ENCODE measurements at regions not wholly inside any gene's neighbourhood (a gene's known extent, or its start where the extent isn't known, plus 50 kb on each side); places are given as distances from the start of the nearest gene placed in this dataset.

DNA sequence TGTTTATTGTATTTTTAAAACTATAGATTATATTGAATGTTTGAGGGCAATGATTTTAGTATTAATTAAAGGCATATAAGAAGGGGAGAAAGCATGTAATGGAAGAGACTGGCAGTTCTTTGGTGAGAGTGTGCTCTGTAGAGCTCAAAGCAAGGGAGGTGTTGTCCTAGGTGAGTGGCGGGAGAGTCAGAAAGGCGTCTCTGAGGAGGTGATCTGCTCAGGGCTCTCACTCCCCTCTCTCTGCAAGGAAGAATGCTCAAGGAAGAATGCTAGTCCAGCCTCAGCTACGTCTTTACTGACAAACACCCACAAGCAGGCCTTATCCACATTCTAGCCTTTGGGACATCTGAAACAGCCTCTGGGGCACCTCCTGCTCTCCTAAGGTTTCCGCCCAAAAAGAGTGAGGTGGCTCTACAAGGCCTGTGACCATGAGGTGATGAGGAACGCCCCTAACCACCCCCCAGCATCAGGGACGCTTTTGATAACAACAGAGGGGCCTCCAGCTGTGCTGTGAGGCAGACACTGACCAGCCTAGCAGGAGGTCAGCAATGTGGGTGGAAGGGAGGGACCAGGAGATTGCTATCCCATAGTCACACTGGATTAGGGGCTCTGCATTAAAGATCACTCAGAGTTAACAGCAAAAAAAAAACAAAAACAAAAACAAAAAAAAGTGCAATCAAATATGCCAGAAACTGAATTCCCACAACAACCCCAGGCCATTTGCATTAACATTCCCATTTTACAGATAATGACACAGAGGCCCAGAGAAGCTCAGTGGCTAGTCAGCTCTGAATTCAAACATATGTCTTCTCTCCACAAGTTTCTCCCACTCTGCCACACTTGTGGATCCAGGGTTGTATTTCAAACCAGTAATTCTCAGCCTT lies 202.2 kb upstream of the CTNNB1 start:
- no peak for TF ChIP-seq POLR2A (IDR thresholded peaks at IDR 0.05; ENCODE audit: low read depth)
- TF ChIP-seq POLR2AphosphoS5 (IDR thresholded peaks at IDR 0.05) = no peak
- no peak for TF ChIP-seq EP300 (IDR thresholded peaks at IDR 0.05)
- TF ChIP-seq CTCF (IDR thresholded peaks at IDR 0.05) = no peak
- no peaks in the 10 kb centered on the region for H3K36me3 ChIP-seq
- 90% methylated on average over 5 of the region's 6 CpGs for WGBS
- no peak overlapping the region for H3K4me3 ChIP-seq
- intact Hi-C loops (cut with DNase I) = no loop called here
- no peaks in the 10 kb centered on the region for H3K9me3 ChIP-seq
- H3K4me1 ChIP-seq = peaks cover 10 to 23% (median 13%) of the 10 kb centered on the region in 4 donors
- no peaks in the 10 kb centered on the region for H3K27me3 ChIP-seq
- H3K27ac ChIP-seq (replicated peaks in 1 of 4) = no peak overlapping the region
- DNase-seq (ENCODE audit: extremely low spot score) = no peak

DNA sequence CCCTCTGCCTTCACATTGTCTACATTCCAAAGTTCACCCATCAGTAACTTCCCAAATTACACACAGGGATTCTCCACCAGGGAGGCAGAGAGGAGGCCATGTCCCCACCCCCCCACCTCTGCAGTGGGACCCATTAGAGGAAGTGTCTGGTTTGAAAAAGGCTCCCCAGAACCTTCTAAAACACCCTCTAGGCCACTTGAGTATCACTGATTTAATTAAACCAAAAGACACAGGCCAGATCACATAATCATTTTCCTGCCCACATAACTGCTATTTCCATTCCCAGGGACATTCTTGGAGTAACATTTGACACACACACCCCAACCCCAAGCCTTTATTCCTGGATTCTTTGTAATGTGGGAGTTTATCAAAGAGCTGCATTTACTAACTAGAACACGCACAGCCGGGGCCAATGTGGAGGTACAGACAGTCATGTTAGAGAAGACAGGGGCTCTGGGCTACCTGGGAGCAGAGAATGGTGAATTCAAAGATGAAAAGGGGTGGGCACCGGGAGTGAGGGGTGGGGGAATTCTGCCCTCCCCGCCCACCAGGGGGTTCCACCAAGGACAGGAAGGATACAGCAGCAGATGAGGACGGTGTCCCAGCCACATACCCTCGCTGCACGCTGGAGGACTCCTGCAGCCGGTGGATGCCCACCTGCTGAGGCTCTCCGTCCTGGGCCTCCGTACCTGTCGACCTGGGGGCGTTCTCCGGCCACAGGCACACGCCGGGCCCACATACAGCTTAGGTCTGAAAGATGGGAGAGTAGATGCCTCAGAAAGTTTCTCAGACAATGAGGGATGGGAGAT lies 201.4 kb upstream of the CTNNB1 start:
- Histone ChIP-seq H3K36me3 (no peaks in the 10 kb centered on the region), H3K4me1 (peaks cover 10 to 23% (median 13%) of the 10 kb centered on the region in 4 donors), H3K27ac (replicated peaks in 1 of 4) (no peak overlapping the region), H3K9me3 (no peaks in the 10 kb centered on the region), H3K27me3 (no peaks in the 10 kb centered on the region), H3K4me3 (no peak overlapping the region)
- 89% methylated on average over 15 of the region's 15 CpGs for WGBS
- intact Hi-C loops (cut with DNase I) = no loop called here
- TF ChIP-seq CTCF (IDR thresholded peaks at IDR 0.05) = no peak
- TF ChIP-seq POLR2AphosphoS5 (IDR thresholded peaks at IDR 0.05) = no peak
- no peak for TF ChIP-seq EP300 (IDR thresholded peaks at IDR 0.05)
- no peak for TF ChIP-seq POLR2A (IDR thresholded peaks at IDR 0.05; ENCODE audit: low read depth)
- DNase-seq (ENCODE audit: extremely low spot score) = no peak

GRCh38 chr3:40999682-41000081 lies 199.6 kb upstream of the CTNNB1 start:
- no peak overlapping the region for H3K27ac ChIP-seq (replicated peaks in 1 of 4)
- intact Hi-C loops (cut with DNase I) = no loop called here
- WGBS = 84% methylated on average over 2 of the region's 2 CpGs

DNA sequence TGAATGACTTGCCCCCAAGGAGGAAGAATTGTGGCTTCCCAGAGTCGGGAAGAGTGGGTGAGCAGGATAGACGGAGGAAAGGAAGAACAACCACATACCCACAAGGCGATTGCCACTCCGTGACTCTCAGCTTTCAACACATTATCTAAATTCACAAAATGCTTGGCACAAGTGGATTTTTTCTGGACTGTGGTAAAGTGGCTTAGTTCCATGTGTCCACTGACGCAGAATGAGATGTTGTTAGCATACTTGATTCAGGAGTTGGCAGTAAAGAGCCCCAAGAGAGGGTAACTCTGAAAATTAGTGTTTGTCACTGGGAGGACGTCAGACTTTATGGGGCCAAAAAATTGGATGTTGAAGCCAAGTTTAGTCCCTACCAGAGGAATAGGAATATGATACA lies 198.8 kb upstream of the CTNNB1 start:
- intact Hi-C loops (cut with DNase I) = no loop called here
- Histone ChIP-seq H3K27ac (replicated peaks in 1 of 4) (no peak overlapping the region), H3K4me1 (peaks cover 10 to 23% (median 13%) of the 10 kb centered on the region in 4 donors), H3K4me3 (no peak overlapping the region), H3K9me3 (no peaks in the 10 kb centered on the region), H3K27me3 (no peaks in the 10 kb centered on the region), H3K36me3 (no peaks in the 10 kb centered on the region)
- TF ChIP-seq POLR2AphosphoS5 (IDR thresholded peaks at IDR 0.05) (peak in 1 of 2 donors; percentile 13), EP300 (IDR thresholded peaks at IDR 0.05) (no peak)
- 58% methylated on average over 6 of the region's 6 CpGs for WGBS
- no peak for DNase-seq (ENCODE audit: extremely low spot score)

More at GRCh38 chr3:40999682-41000081, 199.6 kb upstream of the CTNNB1 start:
- TF ChIP-seq POLR2A (IDR thresholded peaks at IDR 0.05; ENCODE audit: low read depth) (no peak), CTCF (IDR thresholded peaks at IDR 0.05) (no peak), POLR2AphosphoS5 (IDR thresholded peaks at IDR 0.05) (no peak), EP300 (IDR thresholded peaks at IDR 0.05) (no peak)
- H3K27me3 ChIP-seq = no peaks in the 10 kb centered on the region
- no peaks in the 10 kb centered on the region for H3K36me3 ChIP-seq
- peaks cover 10 to 23% (median 13%) of the 10 kb centered on the region in 4 donors for H3K4me1 ChIP-seq
- no peak overlapping the region for H3K4me3 ChIP-seq
- H3K9me3 ChIP-seq = no peaks in the 10 kb centered on the region
- no peak for DNase-seq (ENCODE audit: extremely low spot score)

DNA sequence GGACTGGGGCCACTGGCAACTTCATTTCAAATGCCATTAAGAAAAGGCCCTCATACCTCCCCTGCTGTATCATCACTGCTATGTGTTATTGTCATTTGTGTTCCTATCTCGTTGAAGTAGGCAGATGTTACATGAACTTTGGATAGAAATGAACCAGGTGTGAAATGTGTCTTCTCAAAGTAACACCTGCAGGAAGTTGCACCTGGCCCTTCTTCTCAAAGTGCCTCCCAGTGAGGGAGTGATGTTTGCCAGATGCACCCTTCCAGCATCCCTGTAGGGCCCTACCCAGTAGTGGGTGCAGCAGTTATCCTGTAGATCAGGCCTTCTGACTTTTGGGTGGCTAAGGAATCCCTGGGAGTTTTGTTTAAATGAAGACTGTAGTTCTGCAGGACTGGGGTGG lies 197.7 kb upstream of the CTNNB1 start:
- Histone ChIP-seq H3K27me3 (no peaks in the 10 kb centered on the region), H3K4me1 (peaks cover 3 to 17% (median 7%) of the 10 kb centered on the region in 4 donors), H3K36me3 (no peaks in the 10 kb centered on the region), H3K9me3 (no peaks in the 10 kb centered on the region), H3K27ac (replicated peaks in 1 of 4) (no peak overlapping the region), H3K4me3 (no peak overlapping the region)
- intact Hi-C loops (cut with DNase I) = no loop called here
- no peak for DNase-seq (ENCODE audit: extremely low spot score)
- 64% methylated on average over 1 of the region's 1 CpG for WGBS
- TF ChIP-seq POLR2A (IDR thresholded peaks at IDR 0.05; ENCODE audit: low read depth) (no peak), POLR2AphosphoS5 (IDR thresholded peaks at IDR 0.05) (no peak), EP300 (IDR thresholded peaks at IDR 0.05) (no peak), CTCF (IDR thresholded peaks at IDR 0.05) (no peak)
